ENCODE measurements at regions not wholly inside any gene's neighbourhood (a gene's known extent, or its start where the extent isn't known, plus 50 kb on each side); places are given as distances from the start of the nearest gene placed in this dataset.

DNA sequence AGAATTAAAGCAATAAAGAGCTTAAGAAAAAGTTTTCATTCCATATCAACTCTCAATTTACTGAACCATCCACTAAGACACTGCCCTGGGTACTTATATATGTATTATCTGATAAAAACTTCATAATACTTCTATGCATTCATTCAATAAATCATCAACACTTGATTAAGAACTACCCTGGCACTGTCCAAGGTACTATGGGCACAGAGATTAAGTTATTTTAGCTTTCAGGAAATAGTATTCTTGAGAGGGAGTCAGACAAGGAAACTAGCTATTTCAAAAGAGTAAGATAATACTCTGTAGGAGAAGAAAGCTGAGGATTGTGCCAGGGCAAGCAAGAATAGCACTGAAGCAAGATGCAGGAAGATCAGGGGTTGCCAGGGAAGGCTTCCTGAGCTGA, 640.8 kb downstream of the FAM181B start:
- no peak overlapping the region for H3K4me3 ChIP-seq (ENCODE audit: low read length)
- TF ChIP-seq, protein P1, sequence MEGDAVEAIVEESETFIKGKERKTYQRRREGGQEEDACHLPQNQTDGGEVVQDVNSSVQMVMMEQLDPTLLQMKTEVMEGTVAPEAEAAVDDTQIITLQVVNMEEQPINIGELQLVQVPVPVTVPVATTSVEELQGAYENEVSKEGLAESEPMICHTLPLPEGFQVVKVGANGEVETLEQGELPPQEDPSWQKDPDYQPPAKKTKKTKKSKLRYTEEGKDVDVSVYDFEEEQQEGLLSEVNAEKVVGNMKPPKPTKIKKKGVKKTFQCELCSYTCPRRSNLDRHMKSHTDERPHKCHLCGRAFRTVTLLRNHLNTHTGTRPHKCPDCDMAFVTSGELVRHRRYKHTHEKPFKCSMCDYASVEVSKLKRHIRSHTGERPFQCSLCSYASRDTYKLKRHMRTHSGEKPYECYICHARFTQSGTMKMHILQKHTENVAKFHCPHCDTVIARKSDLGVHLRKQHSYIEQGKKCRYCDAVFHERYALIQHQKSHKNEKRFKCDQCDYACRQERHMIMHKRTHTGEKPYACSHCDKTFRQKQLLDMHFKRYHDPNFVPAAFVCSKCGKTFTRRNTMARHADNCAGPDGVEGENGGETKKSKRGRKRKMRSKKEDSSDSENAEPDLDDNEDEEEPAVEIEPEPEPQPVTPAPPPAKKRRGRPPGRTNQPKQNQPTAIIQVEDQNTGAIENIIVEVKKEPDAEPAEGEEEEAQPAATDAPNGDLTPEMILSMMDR (conservative IDR thresholded peaks at IDR 0.05; ENCODE audit: low read length) = no peak
- no peak for DNase-seq (ENCODE audit: low read depth)

GRCh38 chr11:82089426-82089825, 644.2 kb downstream of the FAM181B start:
- TF ChIP-seq, protein P1 (conservative IDR thresholded peaks at IDR 0.05; ENCODE audit: low read length) = no peak
- no peak overlapping the region for H3K4me3 ChIP-seq (ENCODE audit: low read length)
- DNase-seq (ENCODE audit: low read depth) = no peak

- TF ChIP-seq, protein P1 (conservative IDR thresholded peaks at IDR 0.05; ENCODE audit: low read length) = no peak
- H3K4me3 ChIP-seq (ENCODE audit: low read length) = no peak overlapping the region
- DNase-seq (ENCODE audit: low read depth) = no peak
These were observed 648.2 kb downstream of the FAM181B start for GRCh38 chr11:82085493-82085892.

DNA sequence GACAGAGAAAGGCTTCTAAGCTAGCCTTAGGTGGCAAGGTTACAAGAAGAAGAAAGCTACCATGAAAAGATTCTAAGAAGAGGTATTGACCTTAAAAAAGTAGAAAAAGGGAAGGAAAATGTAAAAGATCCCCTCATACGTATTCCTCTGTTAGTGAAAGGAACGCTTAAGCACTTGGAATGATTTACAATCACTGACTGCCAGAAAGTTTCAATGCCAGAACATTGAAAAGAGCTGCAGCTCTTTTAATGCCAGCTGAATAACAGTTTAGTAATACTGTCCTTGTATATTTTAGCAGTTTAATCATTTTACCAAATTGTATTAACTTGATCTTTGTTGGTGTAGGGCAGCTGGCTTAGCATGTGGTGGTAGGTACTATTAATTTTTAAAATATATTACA, 650.7 kb downstream of the FAM181B start:
- TF ChIP-seq, protein P1 (conservative IDR thresholded peaks at IDR 0.05; ENCODE audit: low read length) = no peak
- H3K4me3 ChIP-seq (ENCODE audit: low read length) = no peak overlapping the region
- no peak for DNase-seq (ENCODE audit: low read depth)

DNA sequence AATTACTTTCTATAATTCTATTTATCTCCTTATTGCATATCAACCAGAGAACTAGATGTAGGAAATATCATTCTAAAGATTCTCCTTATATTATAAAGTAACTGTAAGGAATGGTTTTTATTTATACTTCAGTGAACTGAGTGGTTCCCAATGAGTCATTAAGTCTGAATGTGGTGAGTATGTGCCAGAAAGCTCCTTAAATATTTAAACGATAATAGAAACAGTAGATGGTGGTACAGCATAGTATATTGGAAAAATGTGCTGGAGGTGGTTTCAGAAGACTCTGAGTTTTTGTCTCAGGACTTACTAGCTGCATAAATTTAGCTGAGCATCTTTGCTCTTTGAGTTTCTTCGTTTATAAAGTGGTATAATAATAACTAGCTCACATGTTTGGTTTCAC, 653.5 kb downstream of the FAM181B start:
- TF ChIP-seq, protein P1 (conservative IDR thresholded peaks at IDR 0.05; ENCODE audit: low read length) = no peak
- peak; percentile 56 for DNase-seq (ENCODE audit: low read depth)
- H3K4me3 ChIP-seq (ENCODE audit: low read length) = no peak overlapping the region

DNA sequence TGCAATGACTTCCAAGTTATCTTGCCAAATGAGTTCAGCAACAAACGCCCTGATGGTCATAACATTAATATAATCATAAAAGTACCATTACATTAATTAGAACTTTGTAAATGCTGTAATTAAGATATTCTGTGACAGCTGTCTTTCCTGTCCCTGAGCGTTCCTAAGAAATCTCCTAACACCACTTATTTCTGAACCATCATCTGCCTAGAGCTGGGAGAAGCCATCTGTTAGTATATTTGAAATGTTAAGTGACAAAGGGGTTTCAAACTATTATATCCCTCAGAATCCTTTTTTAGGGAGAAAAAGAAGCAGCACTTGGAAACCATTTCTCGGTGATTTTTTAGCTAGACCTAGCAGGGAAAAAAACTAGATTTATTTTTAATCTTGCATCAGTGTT, 657.5 kb downstream of the FAM181B start:
- TF ChIP-seq, protein P1 (conservative IDR thresholded peaks at IDR 0.05; ENCODE audit: low read length) = no peak
- DNase-seq (ENCODE audit: low read depth) = no peak
- no peak overlapping the region for H3K4me3 ChIP-seq (ENCODE audit: low read length)

DNA sequence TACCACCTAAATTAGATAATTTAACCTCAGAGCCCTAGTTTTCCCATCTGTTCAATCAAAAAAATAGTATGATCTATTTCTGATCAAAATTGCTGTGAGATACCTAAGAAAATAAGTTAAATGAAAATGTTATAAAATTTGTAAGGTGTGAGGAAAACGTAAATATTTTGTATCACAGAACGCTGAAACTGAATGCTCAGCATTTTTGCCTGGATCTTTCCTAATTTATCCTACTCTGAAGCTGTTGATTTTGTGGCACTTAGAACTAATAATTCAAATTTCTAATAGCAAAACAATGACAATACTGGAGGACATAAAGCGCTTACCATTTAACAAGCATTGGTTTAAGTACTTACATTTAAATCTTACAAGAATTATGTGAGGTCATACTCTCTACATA, 674.2 kb downstream of the FAM181B start:
- H3K4me3 ChIP-seq (ENCODE audit: low read length) = no peak overlapping the region
- no peak for DNase-seq (ENCODE audit: low read depth)
- TF ChIP-seq, protein P1 (conservative IDR thresholded peaks at IDR 0.05; ENCODE audit: low read length) = no peak
